Endothelial cell of umbilical vein (primary cell): ENCODE measurements at regions not wholly inside any gene's neighbourhood (a gene's known extent, or its start where the extent isn't known, plus 50 kb on each side); places are given as distances from the start of the nearest gene placed in this dataset.

Source experiments
- BruUV-seq: library from RNA; stranded (reverse); fragments of 400-500 nt; replicated peaks from 2 replicates; lab custom pipeline; 2021; lab: Mats Ljungman, UMichigan
- CTCF ChIA-PET: fragments of 300-600, 350-600 bp; sonication (Branson Sonifier 250); formaldehyde crosslinking; loops from one replicate; lab custom pipeline; 2021; ENCODE audit warnings: antibody characterized with exemption, inconsistent platforms; lab: Charles Lee
- POLR2A ChIA-PET: fragments of 300-600, 350-600 bp; sonication (Branson Sonifier 250); formaldehyde crosslinking; loops from one replicate; lab custom pipeline; 2021; ENCODE audit warnings: antibody characterized with exemption, inconsistent platforms; lab: Charles Lee
- DNase-seq: peaks from one replicate; pipeline ENCODE4 v3.0.0-alpha.2; 2011; ENCODE audit warnings: low read depth, low spot score
- FAIRE-seq: peaks from 2 replicates; lab custom pipeline; 2011; peaks lifted over from hg19 to GRCh38; lab: Jason Lieb, UNC
- H2AFZ ChIP-seq: 2 replicates; pipeline ENCODE4 v1.6.0; 2012; ENCODE audit warnings: low read depth, low read length, control low read depth, inconsistent platforms
- H3K27ac ChIP-seq: 2 replicates; pipeline ENCODE4 v1.5.1; 2011; ENCODE audit warnings: low read depth, mild to moderate bottlenecking, control low read depth, low read length, moderate library complexity; ENCODE audit not compliant: insufficient read depth
- H3K27me3 ChIP-seq, 2 experiments: 2 replicates each; pipeline versions ENCODE4 v1.6.0 to v1.6.1; 2011; ENCODE audit warnings: low read length in 2 of 2, mixed read lengths in 1 of 2; ENCODE audit not compliant: control insufficient read depth in 2 of 2, insufficient read depth in 2 of 2
- H3K36me3 ChIP-seq, 2 experiments: 2 replicates in 1 of 2; 3 replicates in 1 of 2; pipeline ENCODE4 v1.5.1; 2011; ENCODE audit warnings: low read length in 2 of 2, mild to moderate bottlenecking in 1 of 2, moderate library complexity in 1 of 2; ENCODE audit not compliant: control insufficient read depth in 2 of 2, insufficient read depth in 2 of 2; ENCODE audit errors: extremely low read depth in 1 of 2
- H3K4me1 ChIP-seq: 3 replicates; pipeline ENCODE4 v1.5.1; 2011; ENCODE audit warnings: mild to moderate bottlenecking, low read length; ENCODE audit not compliant: control insufficient read depth, insufficient read depth; ENCODE audit errors: extremely low read depth
- H3K4me2 ChIP-seq: 2 replicates; pipeline ENCODE4 v1.6.1; 2011; ENCODE audit warnings: low read length, control low read depth, mixed read lengths; ENCODE audit not compliant: insufficient read depth
- H3K4me3 ChIP-seq, 3 experiments: fragments of 200-600 bp in 1 of 3; sonication (generic), shearing (Covaris generic) in 1 of 3; replicated peaks in 1 of 3; 2 replicates each; pipeline ENCODE4 v1.5.1; 2011 to 2016; ENCODE audit warnings: control low read depth in 3 of 3, low read length in 3 of 3, mild to moderate bottlenecking in 2 of 3, inconsistent platforms in 1 of 3, low read depth in 1 of 3, moderate library complexity in 1 of 3; ENCODE audit not compliant: insufficient read depth in 1 of 3
- H3K79me2 ChIP-seq: 2 replicates; pipeline ENCODE4 v1.6.0; 2012; ENCODE audit warnings: low read length, inconsistent platforms; ENCODE audit not compliant: control insufficient read depth, insufficient read depth
- H3K9ac ChIP-seq: replicated peaks from 2 replicates; pipeline ENCODE3; 2011; ENCODE audit warnings: low read length, control low read depth; ENCODE audit not compliant: insufficient read depth; ENCODE audit errors: extremely low read depth
- H3K9me1 ChIP-seq: replicated peaks from 3 replicates; pipeline ENCODE4 v1.6.0; 2011; ENCODE audit warnings: mild to moderate bottlenecking, low read length; ENCODE audit not compliant: control insufficient read depth, insufficient read depth; ENCODE audit errors: extremely low read depth
- H3K9me3 ChIP-seq: replicated peaks from 2 replicates; pipeline ENCODE4 v1.5.1; 2012; ENCODE audit warnings: low read length, inconsistent platforms; ENCODE audit not compliant: control insufficient read depth, insufficient read depth
- H4K20me1 ChIP-seq: replicated peaks from 2 replicates; pipeline ENCODE3; 2011; ENCODE audit warnings: mild to moderate bottlenecking, low read length; ENCODE audit not compliant: control insufficient read depth, insufficient read depth; ENCODE audit errors: extremely low read depth
- EZH2 ChIP-seq: IDR thresholded peaks from 2 replicates; pipeline ENCODE4 v1.6.1; 2012; ENCODE audit warnings: borderline replicate concordance, low read depth, mild to moderate bottlenecking, moderate library complexity, low read length, inconsistent platforms; ENCODE audit not compliant: severe bottlenecking
- FOS ChIP-seq: IDR thresholded peaks from 2 replicates; pipeline ENCODE4 v1.6.1; 2011; ENCODE audit warnings: mild to moderate bottlenecking, low read length, moderate library complexity, borderline replicate concordance; ENCODE audit not compliant: insufficient read depth
- GATA2 ChIP-seq: IDR thresholded peaks from 2 replicates; pipeline ENCODE4 v1.7.0; 2011; ENCODE audit warnings: low read depth, mild to moderate bottlenecking, moderate library complexity, mixed read lengths, low read length; ENCODE audit not compliant: insufficient read length, insufficient read depth
- JUN ChIP-seq: IDR thresholded peaks from 2 replicates; pipeline ENCODE4 v1.6.1; 2011; ENCODE audit warnings: borderline replicate concordance, low read depth; ENCODE audit not compliant: insufficient read length, insufficient read depth
- MYC ChIP-seq: IDR thresholded peaks from one replicate; pipeline ENCODE4 v1.6.1; 2011; ENCODE audit warnings: mild to moderate bottlenecking, low read depth, low read length
- POLR2A ChIP-seq: IDR thresholded peaks from 2 replicates; pipeline ENCODE4 v1.6.1; 2012; ENCODE audit warnings: low read depth, mild to moderate bottlenecking, control low read depth, low read length
- POLR2AphosphoS5 ChIP-seq: IDR thresholded peaks from 2 replicates; pipeline ENCODE4 v1.6.1; 2012; ENCODE audit warnings: low read depth, mild to moderate bottlenecking, control low read depth, low read length, moderate library complexity; ENCODE audit not compliant: insufficient read depth
- dilution Hi-C: fragments of 300-500 bp; cut with MboI; formaldehyde crosslinking; loops from one replicate; pipeline ENCODE4 v1.15.0; 2019; ENCODE audit warnings: low sequenced_read_pairs; ENCODE audit not compliant: extremely low pct_ligation_motif_present
- intact Hi-C: fragments of 100-400 bp; cut with micrococcal nuclease; formaldehyde crosslinking; loops from one replicate; pipeline ENCODE4 v1.10.0; 2022
- TF ChIP-seq, protein P1 (sequence below): IDR thresholded peaks from 2 replicates; pipeline ENCODE4 v1.6.1; 2011; ENCODE audit not compliant: insufficient read depth, insufficient read length
- TF ChIP-seq, protein P2 (sequence below), 2 donors: IDR thresholded peaks; 1 replicate in 1 of 2; 2 replicates in 1 of 2; pipeline ENCODE4 v1.5.1; 2011; ENCODE audit warnings: low read length in 2 of 2, mild to moderate bottlenecking in 2 of 2, moderate library complexity in 2 of 2, control low read depth in 1 of 2, inconsistent platforms in 1 of 2, low read depth in 1 of 2; ENCODE audit not compliant: insufficient read depth in 1 of 2; ENCODE audit errors: extremely low read depth in 1 of 2

DNA sequence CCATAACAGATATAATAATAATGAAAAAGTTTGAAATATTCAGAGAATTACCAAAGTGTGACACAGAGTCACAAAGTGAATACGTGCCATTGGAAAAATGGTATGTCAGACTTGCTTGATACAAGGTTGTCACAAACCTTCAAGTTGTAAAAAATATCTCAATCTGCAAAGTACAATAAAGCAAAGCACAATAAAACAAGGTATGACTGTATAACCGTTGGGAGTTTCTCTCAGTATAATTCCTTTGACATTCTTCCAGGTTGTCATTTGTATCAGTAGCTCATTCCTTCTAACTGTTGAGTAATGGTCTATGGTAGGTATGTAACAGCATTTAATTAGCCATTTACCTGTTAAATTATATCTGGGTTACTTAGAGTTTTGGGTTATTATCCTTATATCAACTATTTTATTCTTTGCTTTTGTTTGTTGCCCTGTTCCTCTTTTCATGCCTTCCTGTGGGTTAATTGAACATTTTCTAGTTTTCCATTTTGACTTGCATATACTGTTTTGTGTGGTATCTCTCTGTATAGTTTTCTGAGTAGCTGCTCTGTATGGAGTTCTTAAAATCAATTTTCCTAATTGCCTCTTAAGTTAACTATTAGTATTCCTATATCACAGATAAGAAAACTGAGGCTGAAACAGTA, 112.5 kb downstream of the SUCNR1 start:
- dilution Hi-C loops (no loop called here), intact Hi-C loops (loop anchor here (2.0 kb wide), 1 partner anchor 23 kb away; no protein-coding TSS in a partner anchor)
- no peak overlapping the region for H3K27ac ChIP-seq
- no peak overlapping the region for H3K4me3 ChIP-seq
- no peaks in the 10 kb centered on the region for H3K79me2 ChIP-seq
- H3K27me3 ChIP-seq: no peaks in the 10 kb centered on the region
- no peaks in the 10 kb centered on the region for H3K9me1 ChIP-seq
- TF ChIP-seq POLR2AphosphoS5: no peak
- no peak for TF ChIP-seq GATA2
- TF ChIP-seq JUN: no peak
- TF ChIP-seq, protein P1, sequence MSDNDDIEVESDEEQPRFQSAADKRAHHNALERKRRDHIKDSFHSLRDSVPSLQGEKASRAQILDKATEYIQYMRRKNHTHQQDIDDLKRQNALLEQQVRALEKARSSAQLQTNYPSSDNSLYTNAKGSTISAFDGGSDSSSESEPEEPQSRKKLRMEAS: no peak
- no peak for TF ChIP-seq FOS
- TF ChIP-seq POLR2A: no peak
- TF ChIP-seq, protein P2, sequence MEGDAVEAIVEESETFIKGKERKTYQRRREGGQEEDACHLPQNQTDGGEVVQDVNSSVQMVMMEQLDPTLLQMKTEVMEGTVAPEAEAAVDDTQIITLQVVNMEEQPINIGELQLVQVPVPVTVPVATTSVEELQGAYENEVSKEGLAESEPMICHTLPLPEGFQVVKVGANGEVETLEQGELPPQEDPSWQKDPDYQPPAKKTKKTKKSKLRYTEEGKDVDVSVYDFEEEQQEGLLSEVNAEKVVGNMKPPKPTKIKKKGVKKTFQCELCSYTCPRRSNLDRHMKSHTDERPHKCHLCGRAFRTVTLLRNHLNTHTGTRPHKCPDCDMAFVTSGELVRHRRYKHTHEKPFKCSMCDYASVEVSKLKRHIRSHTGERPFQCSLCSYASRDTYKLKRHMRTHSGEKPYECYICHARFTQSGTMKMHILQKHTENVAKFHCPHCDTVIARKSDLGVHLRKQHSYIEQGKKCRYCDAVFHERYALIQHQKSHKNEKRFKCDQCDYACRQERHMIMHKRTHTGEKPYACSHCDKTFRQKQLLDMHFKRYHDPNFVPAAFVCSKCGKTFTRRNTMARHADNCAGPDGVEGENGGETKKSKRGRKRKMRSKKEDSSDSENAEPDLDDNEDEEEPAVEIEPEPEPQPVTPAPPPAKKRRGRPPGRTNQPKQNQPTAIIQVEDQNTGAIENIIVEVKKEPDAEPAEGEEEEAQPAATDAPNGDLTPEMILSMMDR (IDR thresholded peaks at IDR 0.05; ENCODE audit: extremely low read depth in 1 of 2, insufficient read depth in 1 of 2, low read depth in 1 of 2, low read length in 2 of 2): no peak
- TF ChIP-seq MYC: no peak
- TF ChIP-seq EZH2: no peak
- H3K9ac ChIP-seq: no peak overlapping the region
- no peaks in the 10 kb centered on the region for H3K9me3 ChIP-seq
- H3K36me3 ChIP-seq: no peaks in the 10 kb centered on the region
- DNase-seq (no peak), FAIRE-seq (no peak)
- H2AFZ ChIP-seq: no peak overlapping the region
- no TSS peak for BruUV-seq
- no peaks in the 10 kb centered on the region for H3K4me1 ChIP-seq
- CTCF ChIA-PET: interaction anchor here (1.4 kb wide), 2 partner anchors 12 to 18 kb away, joined by 3 to 7 read pairs; no protein-coding TSS in a partner anchor
- H3K4me2 ChIP-seq: no peak overlapping the region
- POLR2A ChIA-PET: no interaction called here
- H4K20me1 ChIP-seq: no peaks in the 10 kb centered on the region
